Nephron (organoid): ENCODE measurements at regions not wholly inside any gene's neighbourhood (a gene's known extent, or its start where the extent isn't known, plus 50 kb on each side); places are given as distances from the start of the nearest gene placed in this dataset.

Source experiments
- H3K27ac Mint-ChIP-seq, 3 experiments: 2 replicates each; pipeline ENCODE4 v1.8.0; 2020; ENCODE audit warnings: mixed read lengths in 3 of 3, mild to moderate bottlenecking in 2 of 3, moderate library complexity in 1 of 3
- H3K27me3 Mint-ChIP-seq: 2 replicates; pipeline ENCODE4 v1.8.0; 2021; ENCODE audit warnings: low read depth, mild to moderate bottlenecking, moderate library complexity, mixed read lengths
- H3K36me3 Mint-ChIP-seq: 2 replicates; pipeline ENCODE4 v1.8.0; 2020; ENCODE audit warnings: low read depth, mixed read lengths
- H3K4me1 Mint-ChIP-seq: 2 replicates; pipeline ENCODE4 v1.8.0; 2020; ENCODE audit warnings: mixed read lengths
- H3K4me3 Mint-ChIP-seq, 3 experiments: 2 replicates each; pipeline ENCODE4 v1.8.0; 2020; ENCODE audit warnings: mild to moderate bottlenecking in 3 of 3, mixed read lengths in 3 of 3, moderate library complexity in 2 of 3
- H3K9me3 Mint-ChIP-seq: 2 replicates; pipeline ENCODE4 v1.8.0; 2020; ENCODE audit warnings: mixed read lengths
- CTCF ChIP-seq, 3 experiments: fragments of 200-600 bp; sonication (generic); IDR thresholded peaks; one replicate each; pipeline ENCODE4 v1.5.0; 2021; ENCODE audit warnings: antibody characterized with exemption in 3 of 3; ENCODE audit not compliant: unreplicated experiment in 3 of 3

GRCh38 chr1:86231076-86231475 is 74.5 kb upstream of the COL24A1 start:
- Mint-ChIP-seq H3K9me3 (peaks cover 4% of the 10 kb centered on the region), H3K27ac (peak overlapping the region in 1 of 3 experiments; percentile 20), H3K4me1 (peaks cover 14% of the 10 kb centered on the region), H3K36me3 (no peaks in the 10 kb centered on the region), H3K27me3 (no peaks in the 10 kb centered on the region), H3K4me3 (no peak overlapping the region)
- no peak for TF ChIP-seq CTCF (IDR thresholded peaks at IDR 0.05; ENCODE audit: unreplicated experiment in 3 of 3)

- no peaks in the 10 kb centered on the region for H3K36me3 Mint-ChIP-seq
- H3K9me3 Mint-ChIP-seq, result no peaks in the 10 kb centered on the region
- no peak for TF ChIP-seq CTCF (IDR thresholded peaks at IDR 0.05; ENCODE audit: unreplicated experiment in 3 of 3)
- no peaks in the 10 kb centered on the region for H3K27me3 Mint-ChIP-seq
- peaks cover 25% of the 10 kb centered on the region for H3K4me1 Mint-ChIP-seq
- H3K27ac Mint-ChIP-seq, result no peak overlapping the region
- H3K4me3 Mint-ChIP-seq, result no peak overlapping the region
Observed at GRCh38 chr1:86229405-86229975, 72.9 kb upstream of the COL24A1 start.

- Mint-ChIP-seq H3K27ac (no peak overlapping the region), H3K9me3 (no peaks in the 10 kb centered on the region), H3K36me3 (no peaks in the 10 kb centered on the region), H3K4me3 (no peak overlapping the region), H3K4me1 (peaks cover 29% of the 10 kb centered on the region), H3K27me3 (no peaks in the 10 kb centered on the region)
- TF ChIP-seq CTCF (IDR thresholded peaks at IDR 0.05; ENCODE audit: unreplicated experiment in 3 of 3), result no peak
Observed at GRCh38 chr1:86228546-86228945, 72.0 kb upstream of the COL24A1 start.

GRCh38 chr1:86227026-86227425 is 70.5 kb upstream of the COL24A1 start:
- H3K36me3 Mint-ChIP-seq, result no peaks in the 10 kb centered on the region
- peaks cover 29% of the 10 kb centered on the region for H3K4me1 Mint-ChIP-seq
- H3K9me3 Mint-ChIP-seq, result no peaks in the 10 kb centered on the region
- no peak for TF ChIP-seq CTCF (IDR thresholded peaks at IDR 0.05; ENCODE audit: unreplicated experiment in 3 of 3)
- peak overlapping the region in 1 of 3 experiments; percentile 5 for H3K4me3 Mint-ChIP-seq
- no peak overlapping the region for H3K27ac Mint-ChIP-seq
- no peaks in the 10 kb centered on the region for H3K27me3 Mint-ChIP-seq

GRCh38 chr1:86226204-86226603 is 69.6 kb upstream of the COL24A1 start:
- H3K36me3 Mint-ChIP-seq, result no peaks in the 10 kb centered on the region
- no peaks in the 10 kb centered on the region for H3K27me3 Mint-ChIP-seq
- TF ChIP-seq CTCF (IDR thresholded peaks at IDR 0.05; ENCODE audit: unreplicated experiment in 3 of 3), result no peak

GRCh38 chr1:86224651-86225310 is 68.2 kb upstream of the COL24A1 start:
- no peaks in the 10 kb centered on the region for H3K9me3 Mint-ChIP-seq
- H3K36me3 Mint-ChIP-seq, result no peaks in the 10 kb centered on the region
- H3K27ac Mint-ChIP-seq, result no peak overlapping the region
- H3K4me1 Mint-ChIP-seq, result peaks cover 26% of the 10 kb centered on the region
- no peak overlapping the region for H3K4me3 Mint-ChIP-seq
- H3K27me3 Mint-ChIP-seq, result no peaks in the 10 kb centered on the region
- TF ChIP-seq CTCF (IDR thresholded peaks at IDR 0.05; ENCODE audit: unreplicated experiment in 3 of 3), result no peak

More at GRCh38 chr1:86226204-86226603, 69.6 kb upstream of the COL24A1 start:
- Mint-ChIP-seq H3K4me3 (no peak overlapping the region), H3K27ac (no peak overlapping the region), H3K9me3 (no peaks in the 10 kb centered on the region), H3K4me1 (peaks cover 29% of the 10 kb centered on the region)
